Glutamatergic neuron (in vitro differentiated cells): ENCODE measurements at regions not wholly inside any gene's neighbourhood (a gene's known extent, or its start where the extent isn't known, plus 50 kb on each side); places are given as distances from the start of the nearest gene placed in this dataset.
"Not testable (repeated sequence)": the region's sequence is repeated elsewhere in the genome, so short reads cannot be mapped to it uniquely, and the experiment has no call there.

Experiments
- DNase-seq: peaks from one replicate; pipeline ENCODE4 v3.0.0; 2022
- H3K27ac Mint-ChIP-seq: one replicate; pipeline ENCODE4 v1.8.0; 2020; ENCODE audit warnings: mild to moderate bottlenecking, mixed read lengths, inconsistent platforms; ENCODE audit not compliant: unreplicated experiment
- H3K27me3 Mint-ChIP-seq: one replicate; pipeline ENCODE4 v1.8.0; 2020; ENCODE audit warnings: mild to moderate bottlenecking, moderate library complexity, mixed read lengths, inconsistent platforms; ENCODE audit not compliant: unreplicated experiment
- H3K36me3 Mint-ChIP-seq: one replicate; pipeline ENCODE4 v1.8.0; 2020; ENCODE audit warnings: mild to moderate bottlenecking, mixed read lengths, inconsistent platforms; ENCODE audit not compliant: unreplicated experiment
- H3K4me1 Mint-ChIP-seq: one replicate; pipeline ENCODE4 v1.8.0; 2020; ENCODE audit warnings: mild to moderate bottlenecking, low read depth, mixed read lengths, inconsistent platforms; ENCODE audit not compliant: unreplicated experiment
- H3K4me3 Mint-ChIP-seq: one replicate; pipeline ENCODE4 v1.8.0; 2020; ENCODE audit warnings: mild to moderate bottlenecking, mixed read lengths, inconsistent platforms; ENCODE audit not compliant: unreplicated experiment
- H3K9me3 Mint-ChIP-seq: one replicate; pipeline ENCODE4 v1.8.0; 2020; ENCODE audit warnings: mild to moderate bottlenecking, moderate library complexity, mixed read lengths, inconsistent platforms; ENCODE audit not compliant: unreplicated experiment
- TF ChIP-seq, protein P1 (sequence below): fragments of 200-600 bp; sonication (generic); IDR thresholded peaks from one replicate; pipeline ENCODE4 v1.5.0; 2021; ENCODE audit not compliant: partially characterized antibody, unreplicated experiment

DNA sequence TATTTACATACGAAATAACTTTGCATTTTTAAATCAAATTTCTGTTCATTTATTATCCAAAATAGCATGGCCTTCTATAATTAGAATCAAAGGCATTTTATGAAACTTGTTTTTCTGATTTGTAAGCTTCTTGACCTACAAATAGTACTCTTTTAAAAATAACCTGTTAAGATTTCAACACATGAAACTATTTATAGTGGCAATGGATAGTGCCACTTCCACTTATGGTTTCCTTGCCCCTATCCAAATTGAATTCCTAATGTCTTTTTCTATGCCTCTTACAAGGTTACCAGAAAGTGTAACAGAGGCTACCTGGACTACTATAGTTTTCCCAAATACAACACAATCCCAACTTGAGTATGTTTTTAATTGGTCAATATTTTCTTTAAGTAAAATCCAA lies 263.5 kb downstream of the SEMA3D start:
- H3K4me3 Mint-ChIP-seq, result no peak overlapping the region
- H3K4me1 Mint-ChIP-seq, result no peaks in the 10 kb centered on the region
- no peaks in the 10 kb centered on the region for H3K27me3 Mint-ChIP-seq
- TF ChIP-seq, protein P1, sequence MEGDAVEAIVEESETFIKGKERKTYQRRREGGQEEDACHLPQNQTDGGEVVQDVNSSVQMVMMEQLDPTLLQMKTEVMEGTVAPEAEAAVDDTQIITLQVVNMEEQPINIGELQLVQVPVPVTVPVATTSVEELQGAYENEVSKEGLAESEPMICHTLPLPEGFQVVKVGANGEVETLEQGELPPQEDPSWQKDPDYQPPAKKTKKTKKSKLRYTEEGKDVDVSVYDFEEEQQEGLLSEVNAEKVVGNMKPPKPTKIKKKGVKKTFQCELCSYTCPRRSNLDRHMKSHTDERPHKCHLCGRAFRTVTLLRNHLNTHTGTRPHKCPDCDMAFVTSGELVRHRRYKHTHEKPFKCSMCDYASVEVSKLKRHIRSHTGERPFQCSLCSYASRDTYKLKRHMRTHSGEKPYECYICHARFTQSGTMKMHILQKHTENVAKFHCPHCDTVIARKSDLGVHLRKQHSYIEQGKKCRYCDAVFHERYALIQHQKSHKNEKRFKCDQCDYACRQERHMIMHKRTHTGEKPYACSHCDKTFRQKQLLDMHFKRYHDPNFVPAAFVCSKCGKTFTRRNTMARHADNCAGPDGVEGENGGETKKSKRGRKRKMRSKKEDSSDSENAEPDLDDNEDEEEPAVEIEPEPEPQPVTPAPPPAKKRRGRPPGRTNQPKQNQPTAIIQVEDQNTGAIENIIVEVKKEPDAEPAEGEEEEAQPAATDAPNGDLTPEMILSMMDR, result no peak
- peaks cover 11% of the 10 kb centered on the region for H3K36me3 Mint-ChIP-seq
- no peak for DNase-seq
- H3K27ac Mint-ChIP-seq, result no peak overlapping the region
- peaks cover 2% of the 10 kb centered on the region for H3K9me3 Mint-ChIP-seq

DNA sequence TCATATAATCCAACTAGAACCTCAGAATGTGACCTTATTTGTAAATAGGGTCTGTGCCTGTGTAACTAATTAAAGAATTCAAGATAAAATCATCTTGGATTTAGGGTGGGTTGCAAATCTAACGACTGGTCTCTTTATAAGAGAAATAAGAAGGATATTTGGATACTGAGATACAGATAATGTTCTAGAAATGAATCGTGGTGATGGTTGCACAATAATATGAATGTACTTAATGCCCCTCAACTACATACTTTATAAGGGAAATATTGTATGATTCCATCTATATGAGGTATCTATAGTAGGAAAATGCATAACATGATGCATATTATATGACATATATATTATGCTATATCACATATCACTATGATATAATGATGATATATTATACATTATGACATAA lies 265.7 kb downstream of the SEMA3D start:
- TF ChIP-seq, protein P1, result no peak
- no peak overlapping the region for H3K4me3 Mint-ChIP-seq
- H3K27ac Mint-ChIP-seq, result no peak overlapping the region
- H3K36me3 Mint-ChIP-seq, result peaks cover 11% of the 10 kb centered on the region
- no peaks in the 10 kb centered on the region for H3K27me3 Mint-ChIP-seq
- peaks cover 2% of the 10 kb centered on the region for H3K9me3 Mint-ChIP-seq
- no peaks in the 10 kb centered on the region for H3K4me1 Mint-ChIP-seq
- no peak for DNase-seq

DNA sequence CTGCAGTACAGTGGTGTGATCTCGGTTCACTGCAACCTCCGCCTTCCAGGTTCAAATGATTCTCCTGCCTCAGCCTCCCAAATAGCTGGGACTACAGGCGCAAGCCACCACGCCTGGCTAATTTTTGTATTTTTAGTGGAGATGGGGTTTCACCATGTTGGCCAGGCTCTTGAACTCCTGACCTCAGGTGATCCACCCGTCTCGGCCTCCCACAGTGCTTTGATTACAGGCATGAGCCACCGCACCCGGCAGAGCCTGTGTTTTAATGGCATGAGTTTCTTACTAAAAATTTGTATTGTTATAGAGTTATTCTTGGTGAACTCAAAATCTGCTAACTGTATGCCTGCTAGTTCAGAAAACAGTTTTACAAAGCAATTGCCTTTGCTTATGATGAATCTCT lies 269.9 kb downstream of the SEMA3D start:
- H3K27ac Mint-ChIP-seq, H3K27me3 Mint-ChIP-seq, H3K4me1 Mint-ChIP-seq, H3K9me3 Mint-ChIP-seq, H3K4me3 Mint-ChIP-seq, DNase-seq: not testable (repeated sequence)
- peaks cover 11% of the 10 kb centered on the region for H3K36me3 Mint-ChIP-seq

DNA sequence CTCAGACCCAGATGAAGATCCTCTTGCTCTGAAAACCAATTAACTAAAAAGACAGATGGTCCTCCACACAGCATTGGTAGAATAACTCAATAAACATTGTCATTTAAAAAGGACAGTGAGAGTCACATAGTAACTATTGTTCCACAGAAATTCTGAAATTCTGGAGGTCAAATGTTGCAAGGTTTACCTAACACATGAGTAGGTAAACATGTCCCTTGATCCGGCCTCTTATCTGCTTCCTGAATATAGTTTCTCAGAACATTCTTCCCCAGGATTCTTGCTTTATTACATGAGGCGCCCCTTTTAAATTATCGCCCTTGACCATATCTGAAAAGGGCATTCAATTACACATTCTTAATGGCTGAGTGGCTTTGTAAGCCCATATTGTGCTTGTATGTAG lies 270.7 kb downstream of the SEMA3D start:
- TF ChIP-seq, protein P1, result no peak
- Mint-ChIP-seq H3K27me3 (no peaks in the 10 kb centered on the region), H3K4me3 (no peak overlapping the region), H3K4me1 (no peaks in the 10 kb centered on the region), H3K9me3 (peaks cover 2% of the 10 kb centered on the region), H3K27ac (no peak overlapping the region), H3K36me3 (peaks cover 11% of the 10 kb centered on the region)
- DNase-seq, result no peak

DNA sequence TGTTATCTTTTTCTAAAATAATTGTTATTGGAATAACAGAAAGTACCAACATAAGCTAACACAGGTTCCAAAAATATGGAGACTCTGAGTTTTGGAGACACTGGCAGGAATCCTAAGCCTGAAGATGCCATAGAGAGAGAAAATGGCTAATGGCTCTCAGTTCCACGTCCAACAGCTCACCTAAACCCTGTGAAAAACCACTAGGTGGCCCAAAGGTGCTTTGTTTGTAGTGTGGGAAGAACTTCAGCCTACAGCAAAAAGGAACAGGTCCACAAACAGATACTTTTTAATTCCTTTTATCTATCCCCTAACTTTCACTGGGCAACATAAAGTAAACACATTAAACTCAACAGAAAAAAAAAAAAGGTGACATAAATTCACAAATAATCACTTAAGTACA lies 272.3 kb downstream of the SEMA3D start:
- peaks cover 2% of the 10 kb centered on the region for H3K9me3 Mint-ChIP-seq
- H3K27ac Mint-ChIP-seq, result no peak overlapping the region
- no peaks in the 10 kb centered on the region for H3K27me3 Mint-ChIP-seq
- H3K4me3 Mint-ChIP-seq, result no peak overlapping the region
- DNase-seq, result no peak
- H3K36me3 Mint-ChIP-seq, result peaks cover 6% of the 10 kb centered on the region
- H3K4me1 Mint-ChIP-seq, result no peaks in the 10 kb centered on the region
- TF ChIP-seq, protein P1, result no peak

DNA sequence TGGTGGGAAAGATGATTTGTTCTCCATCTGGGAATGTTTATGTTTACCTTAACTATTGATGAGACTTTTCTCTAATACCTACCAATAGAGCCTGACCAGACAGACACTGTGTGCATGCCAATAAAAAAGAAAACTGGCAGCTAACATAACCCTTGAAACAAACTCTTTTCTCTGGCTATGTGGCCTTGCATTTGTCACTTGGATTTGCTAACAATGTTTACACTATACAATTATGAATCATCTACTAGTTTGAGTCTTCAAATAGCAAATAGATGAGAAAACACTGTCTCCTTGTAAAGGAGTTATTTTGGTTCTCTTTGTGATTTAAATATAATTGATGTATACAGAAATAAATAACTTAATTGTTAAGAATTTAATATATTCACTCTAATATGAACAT lies 273.1 kb downstream of the SEMA3D start:
- TF ChIP-seq, protein P1, result no peak
- H3K36me3 Mint-ChIP-seq, result peaks cover 4% of the 10 kb centered on the region
- H3K4me3 Mint-ChIP-seq, result no peak overlapping the region
- no peak for DNase-seq
- no peak overlapping the region for H3K27ac Mint-ChIP-seq
- H3K4me1 Mint-ChIP-seq, result no peaks in the 10 kb centered on the region
- H3K27me3 Mint-ChIP-seq, result no peaks in the 10 kb centered on the region
- peaks cover 1% of the 10 kb centered on the region for H3K9me3 Mint-ChIP-seq
